Progenitor cell of endocrine pancreas (in vitro differentiated cells): ENCODE measurements at regions not wholly inside any gene's neighbourhood (a gene's known extent, or its start where the extent isn't known, plus 50 kb on each side); places are given as distances from the start of the nearest gene placed in this dataset.

Experiments
- DNase-seq: peaks from one replicate; pipeline ENCODE4 v3.0.0; 2021; ENCODE audit warnings: low spot score; ENCODE audit not compliant: unreplicated experiment
- H3K27ac Mint-ChIP-seq: 2 replicates; pipeline ENCODE4 v1.8.0; 2021; ENCODE audit warnings: mild to moderate bottlenecking, moderate library complexity, mixed read lengths
- H3K27me3 Mint-ChIP-seq: 2 replicates; pipeline ENCODE4 v1.8.0; 2021; ENCODE audit warnings: mixed read lengths
- H3K36me3 Mint-ChIP-seq: 2 replicates; pipeline ENCODE4 v1.8.0; 2022; ENCODE audit warnings: mixed read lengths; ENCODE audit not compliant: insufficient read depth
- H3K4me1 Mint-ChIP-seq: 2 replicates; pipeline ENCODE4 v1.8.0; 2021; ENCODE audit warnings: low read depth, mixed read lengths
- H3K4me3 Mint-ChIP-seq: 2 replicates; pipeline ENCODE4 v1.8.0; 2021; ENCODE audit warnings: low read depth, mild to moderate bottlenecking, moderate library complexity, mixed read lengths
- H3K9me3 Mint-ChIP-seq: 2 replicates; pipeline ENCODE4 v1.8.0; 2021; ENCODE audit warnings: low read depth, mixed read lengths
- CTCF ChIP-seq: fragments of 200-600 bp; sonication (generic); IDR thresholded peaks from one replicate; pipeline ENCODE4 v1.5.0; 2021; ENCODE audit warnings: antibody characterized with exemption, mild to moderate bottlenecking; ENCODE audit not compliant: unreplicated experiment

- H3K36me3 Mint-ChIP-seq: no peaks in the 10 kb centered on the region
- no peaks in the 10 kb centered on the region for H3K27me3 Mint-ChIP-seq
- no peaks in the 10 kb centered on the region for H3K9me3 Mint-ChIP-seq
- no peak overlapping the region for H3K4me3 Mint-ChIP-seq
- no peaks in the 10 kb centered on the region for H3K4me1 Mint-ChIP-seq
- TF ChIP-seq CTCF: no peak
- no peak for DNase-seq
- H3K27ac Mint-ChIP-seq: no peak overlapping the region
These were observed 489.2 kb upstream of the NBEA start for GRCh38 chr13:34452831-34453230.

- Mint-ChIP-seq H3K36me3 (no peaks in the 10 kb centered on the region), H3K4me1 (peaks cover 1% of the 10 kb centered on the region), H3K9me3 (no peaks in the 10 kb centered on the region), H3K4me3 (no peak overlapping the region), H3K27ac (no peak overlapping the region), H3K27me3 (no peaks in the 10 kb centered on the region)
- no peak for DNase-seq
- TF ChIP-seq CTCF: no peak
These were observed 483.0 kb upstream of the NBEA start for GRCh38 chr13:34458756-34459715.

- DNase-seq: no peak
- H3K4me1 Mint-ChIP-seq: peaks cover 1% of the 10 kb centered on the region
- no peaks in the 10 kb centered on the region for H3K36me3 Mint-ChIP-seq
- H3K9me3 Mint-ChIP-seq: no peaks in the 10 kb centered on the region
- no peak overlapping the region for H3K4me3 Mint-ChIP-seq
- no peak for TF ChIP-seq CTCF
- no peak overlapping the region for H3K27ac Mint-ChIP-seq
- no peaks in the 10 kb centered on the region for H3K27me3 Mint-ChIP-seq
These were observed 482.2 kb upstream of the NBEA start for GRCh38 chr13:34459856-34460255.

- Mint-ChIP-seq H3K27ac (no peak overlapping the region), H3K4me3 (no peak overlapping the region), H3K4me1 (peaks cover 1% of the 10 kb centered on the region), H3K9me3 (no peaks in the 10 kb centered on the region), H3K36me3 (no peaks in the 10 kb centered on the region), H3K27me3 (peaks cover 5% of the 10 kb centered on the region)
- DNase-seq: no peak
- TF ChIP-seq CTCF: no peak
These were observed 479.2 kb upstream of the NBEA start for GRCh38 chr13:34462843-34463242.

GRCh38 chr13:34464011-34464410 is 478.1 kb upstream of the NBEA start:
- Mint-ChIP-seq H3K27ac (no peak overlapping the region), H3K9me3 (no peaks in the 10 kb centered on the region), H3K4me3 (no peak overlapping the region), H3K36me3 (no peaks in the 10 kb centered on the region), H3K4me1 (peaks cover 6% of the 10 kb centered on the region), H3K27me3 (peaks cover 5% of the 10 kb centered on the region)
- no peak for TF ChIP-seq CTCF
- no peak for DNase-seq
